ENCODE measurements at regions not wholly inside any gene's neighbourhood (a gene's known extent, or its start where the extent isn't known, plus 50 kb on each side); places are given as distances from the start of the nearest gene placed in this dataset.

DNA sequence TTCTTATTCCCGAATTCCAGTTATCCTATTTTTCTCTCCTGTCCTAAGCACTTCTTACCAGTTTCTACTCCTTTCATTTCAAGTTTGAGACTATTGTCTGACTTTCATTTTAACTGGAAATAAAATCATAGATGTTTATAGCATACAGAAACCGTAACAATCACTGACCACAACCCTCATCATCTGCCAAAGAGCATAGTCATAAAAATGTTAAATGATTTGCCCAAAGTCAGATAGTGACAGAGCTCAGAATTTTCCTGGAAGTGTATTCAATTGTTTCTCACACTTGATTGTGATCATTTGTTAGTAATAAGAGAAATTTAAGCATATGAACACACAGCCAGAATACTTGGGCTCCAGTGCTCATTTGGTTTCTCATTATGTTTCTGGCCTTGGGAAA, 250.5 kb upstream of the PCDH15 start:
- TF ChIP-seq CTCF (IDR thresholded peaks at IDR 0.05; ENCODE audit: borderline replicate concordance, extremely low read depth, low read length, poor library complexity, severe bottlenecking) (no peak), EZH2 (IDR thresholded peaks at IDR 0.05; ENCODE audit: borderline replicate concordance, low read depth, low read length, severe bottlenecking) (no peak)

Measured in DND-41 (cell line).